ENCODE measurements at regions not wholly inside any gene's neighbourhood (a gene's known extent, or its start where the extent isn't known, plus 50 kb on each side); places are given as distances from the start of the nearest gene placed in this dataset.

GRCh38 chr14:101043891-101044290, 140.4 kb upstream of the RTL1 start:
- Histone ChIP-seq H3K27ac (no peak overlapping the region), H3K4me3 (ENCODE audit: low read depth, low read length) (no peak overlapping the region), H3K27me3 (replicated peaks) (no peaks in the 10 kb centered on the region), H3K36me3 (replicated peaks) (peaks cover 60% of the 10 kb centered on the region)
- DNase-seq = no peak
- in situ Hi-C loops (cut with HindIII; ENCODE audit: low pct_ligation_motif_present, low sequenced_read_pairs) = no loop called here
- no peak for TF ChIP-seq CTCF (IDR thresholded peaks at IDR 0.05; ENCODE audit: low read depth, low read length, missing control alignments)

- no peak overlapping the region for H3K27ac ChIP-seq
- no peaks in the 10 kb centered on the region for H3K27me3 ChIP-seq (replicated peaks)
- DNase-seq = no peak
- no peak for TF ChIP-seq CTCF (IDR thresholded peaks at IDR 0.05; ENCODE audit: low read depth, low read length, missing control alignments)
- H3K4me3 ChIP-seq (ENCODE audit: low read depth, low read length) = no peak overlapping the region
- in situ Hi-C loops (cut with HindIII; ENCODE audit: low pct_ligation_motif_present, low sequenced_read_pairs) = no loop called here
- peaks cover 66% of the 10 kb centered on the region for H3K36me3 ChIP-seq (replicated peaks)
These were observed 141.2 kb upstream of the RTL1 start for GRCh38 chr14:101044741-101045140.

GRCh38 chr14:101045511-101045910, 142.0 kb upstream of the RTL1 start:
- TF ChIP-seq CTCF (IDR thresholded peaks at IDR 0.05; ENCODE audit: low read depth, low read length, missing control alignments) = no peak
- Histone ChIP-seq H3K4me3 (ENCODE audit: low read depth, low read length) (no peak overlapping the region), H3K36me3 (replicated peaks) (peaks cover 68% of the 10 kb centered on the region), H3K27me3 (replicated peaks) (no peaks in the 10 kb centered on the region), H3K27ac (no peak overlapping the region)
- in situ Hi-C loops (cut with HindIII; ENCODE audit: low pct_ligation_motif_present, low sequenced_read_pairs) = no loop called here
- no peak for DNase-seq

- Histone ChIP-seq H3K4me3 (ENCODE audit: low read depth, low read length) (no peak overlapping the region), H3K27me3 (replicated peaks) (no peaks in the 10 kb centered on the region), H3K27ac (no peak overlapping the region), H3K36me3 (replicated peaks) (peaks cover 67% of the 10 kb centered on the region)
- no peak for TF ChIP-seq CTCF (IDR thresholded peaks at IDR 0.05; ENCODE audit: low read depth, low read length, missing control alignments)
- DNase-seq = no peak
- in situ Hi-C loops (cut with HindIII; ENCODE audit: low pct_ligation_motif_present, low sequenced_read_pairs) = no loop called here
These were observed 142.5 kb upstream of the RTL1 start for GRCh38 chr14:101046071-101046470.

- no peak for DNase-seq
- H3K4me3 ChIP-seq (ENCODE audit: low read depth, low read length) = no peak overlapping the region
- no peak for TF ChIP-seq CTCF (IDR thresholded peaks at IDR 0.05; ENCODE audit: low read depth, low read length, missing control alignments)
- no peaks in the 10 kb centered on the region for H3K27me3 ChIP-seq (replicated peaks)
- in situ Hi-C loops (cut with HindIII; ENCODE audit: low pct_ligation_motif_present, low sequenced_read_pairs) = no loop called here
- peaks cover 73% of the 10 kb centered on the region for H3K36me3 ChIP-seq (replicated peaks)
- H3K27ac ChIP-seq = no peak overlapping the region
These were observed 143.8 kb upstream of the RTL1 start for GRCh38 chr14:101047326-101047725.

GRCh38 chr14:101048766-101049165, 145.2 kb upstream of the RTL1 start:
- in situ Hi-C loops (cut with HindIII; ENCODE audit: low pct_ligation_motif_present, low sequenced_read_pairs) = no loop called here
- no peak for DNase-seq
- peaks cover 68% of the 10 kb centered on the region for H3K36me3 ChIP-seq (replicated peaks)
- H3K27me3 ChIP-seq (replicated peaks) = no peaks in the 10 kb centered on the region
- no peak overlapping the region for H3K27ac ChIP-seq
- no peak overlapping the region for H3K4me3 ChIP-seq (ENCODE audit: low read depth, low read length)
- no peak for TF ChIP-seq CTCF (IDR thresholded peaks at IDR 0.05; ENCODE audit: low read depth, low read length, missing control alignments)

Data from brain microvascular endothelial cell (primary cell).